ENCODE measurements at regions not wholly inside any gene's neighbourhood (a gene's known extent, or its start where the extent isn't known, plus 50 kb on each side); places are given as distances from the start of the nearest gene placed in this dataset.

DNA sequence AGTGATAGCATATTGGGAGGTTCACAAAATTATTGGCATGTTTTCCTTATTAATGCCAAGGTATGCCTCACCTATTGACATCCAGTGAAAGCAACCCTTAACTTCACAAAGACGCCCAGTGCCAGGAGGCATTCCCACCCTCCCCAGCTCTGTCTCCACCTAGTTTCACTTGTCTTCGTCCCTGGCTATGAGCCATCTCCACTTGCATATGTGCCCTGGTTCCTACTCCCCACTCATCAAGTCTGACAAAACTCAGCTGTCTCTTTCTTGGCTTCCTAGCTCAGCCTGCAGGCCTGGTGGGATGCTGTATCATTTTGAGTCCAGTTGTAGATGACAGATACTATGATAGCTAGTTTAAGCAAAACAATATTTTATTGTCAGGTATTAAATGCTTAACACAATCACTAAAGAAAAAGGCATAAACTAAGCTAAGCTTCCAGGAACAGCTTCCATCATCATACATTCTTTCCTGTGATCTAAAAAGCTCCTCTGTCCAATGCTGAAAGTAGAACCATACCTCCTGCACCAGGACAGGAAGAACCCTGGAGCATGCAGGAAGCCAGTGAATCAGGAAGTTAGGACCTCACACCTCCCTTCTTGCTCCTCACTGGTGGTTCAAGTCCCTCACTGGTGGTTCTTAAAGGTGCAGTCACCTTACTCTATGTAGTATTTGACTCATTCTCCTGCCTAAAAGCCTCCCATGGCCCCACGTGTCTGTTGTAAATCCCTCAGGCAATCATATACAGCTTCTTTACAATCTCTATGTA, 410.3 kb upstream of the RASGEF1B start:
- DNase-seq (ENCODE audit: low read depth), result no peak

DNA sequence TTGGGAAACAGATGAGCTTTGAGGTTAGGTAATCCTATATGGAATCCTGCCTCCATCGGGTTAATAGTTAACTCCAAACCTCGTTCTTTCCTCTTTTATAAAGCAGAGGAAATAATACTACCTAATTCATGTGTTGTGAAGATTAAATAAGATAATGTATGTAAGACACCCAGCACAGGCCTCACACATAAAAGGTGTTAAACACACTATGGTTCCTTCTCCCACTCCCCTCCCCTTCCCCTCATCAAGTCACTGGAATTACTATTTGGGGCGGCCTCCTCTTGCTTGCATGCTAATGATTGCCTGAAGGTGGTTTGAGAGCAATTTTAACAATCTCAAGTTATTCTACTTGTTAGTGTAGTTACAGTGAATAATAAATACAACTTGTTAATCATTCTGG, 404.4 kb upstream of the RASGEF1B start:
- no peak for DNase-seq (ENCODE audit: low read depth)

DNA sequence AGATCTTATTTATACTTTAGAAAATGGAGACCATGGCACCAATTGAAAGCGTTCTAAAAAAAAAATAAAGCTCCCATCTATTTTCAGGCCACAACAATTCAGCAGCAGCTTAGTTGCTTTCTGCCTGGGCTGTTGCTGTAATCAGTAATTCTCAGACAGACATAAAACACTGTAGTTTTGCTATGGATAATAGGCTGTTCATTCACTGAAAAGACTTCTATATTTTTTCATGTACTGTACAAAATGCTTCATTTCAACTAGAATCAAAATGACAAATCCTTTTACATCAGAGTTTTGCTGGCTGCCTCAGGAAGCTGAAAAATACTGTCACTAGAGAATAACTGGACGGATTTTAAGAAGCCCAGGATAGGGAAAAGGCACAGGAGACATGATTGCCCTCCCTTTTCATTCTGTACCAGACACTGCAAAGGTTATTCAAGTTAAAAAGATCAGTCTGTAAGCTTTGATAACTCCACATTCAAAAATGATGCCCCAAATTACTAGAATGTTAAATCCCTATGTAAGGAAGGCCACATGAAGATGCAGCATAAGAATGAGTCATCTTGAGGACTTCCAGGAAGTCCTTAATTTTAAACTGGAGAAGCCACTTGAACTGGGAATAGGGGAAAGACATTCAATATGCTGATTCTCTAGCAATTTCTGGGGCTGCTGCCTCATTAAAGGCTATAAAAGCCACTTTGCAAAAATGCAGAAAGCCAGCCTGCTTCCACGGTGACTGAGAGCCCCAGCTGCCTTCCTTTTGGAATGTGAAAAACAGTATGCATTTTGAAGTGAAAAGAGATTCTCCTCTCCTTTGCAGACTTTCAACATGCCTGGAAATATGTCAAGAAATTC, 403.2 kb upstream of the RASGEF1B start:
- no peak for DNase-seq (ENCODE audit: low read depth)

DNA sequence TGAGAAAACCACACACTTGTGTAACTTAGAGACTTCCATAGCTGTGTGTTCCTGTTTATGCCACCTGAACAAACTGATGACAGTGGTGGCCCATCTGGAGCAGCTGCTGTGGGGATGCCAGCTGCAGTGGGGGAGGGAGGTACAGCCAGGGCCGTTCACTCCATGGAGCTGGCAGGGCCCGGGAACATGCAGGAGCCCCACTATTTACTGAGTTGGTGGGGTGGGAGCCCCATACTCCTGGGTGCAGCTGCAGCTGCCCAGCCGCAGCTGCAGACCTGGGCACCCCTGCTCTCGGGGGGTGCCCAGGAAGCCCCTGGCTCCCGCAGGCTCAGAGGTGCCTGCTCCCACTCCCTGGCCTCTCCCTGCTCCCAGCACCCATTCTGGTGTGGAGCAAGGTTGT, 398.6 kb upstream of the RASGEF1B start:
- no peak for DNase-seq (ENCODE audit: low read depth)

DNA sequence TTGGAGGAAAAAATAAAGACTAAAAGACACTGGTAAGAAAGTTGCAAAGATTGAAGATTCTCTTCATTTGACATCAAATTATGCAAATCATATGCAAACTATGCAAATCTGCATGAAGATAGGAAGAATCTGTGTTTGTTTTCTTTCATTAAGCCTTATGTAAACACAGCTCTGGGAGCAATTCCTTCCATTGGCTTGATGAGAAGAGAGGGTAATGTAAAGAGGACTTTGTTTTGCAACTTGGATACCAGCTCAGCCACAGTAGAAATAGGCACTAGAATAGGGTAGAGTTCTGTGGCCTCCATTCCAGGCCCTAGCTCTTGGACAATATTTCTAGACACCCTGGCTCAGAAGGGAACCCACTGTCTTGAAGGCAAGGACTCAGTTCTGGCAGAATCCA, 388.4 kb upstream of the RASGEF1B start:
- DNase-seq (ENCODE audit: low read depth), result no peak

DNA sequence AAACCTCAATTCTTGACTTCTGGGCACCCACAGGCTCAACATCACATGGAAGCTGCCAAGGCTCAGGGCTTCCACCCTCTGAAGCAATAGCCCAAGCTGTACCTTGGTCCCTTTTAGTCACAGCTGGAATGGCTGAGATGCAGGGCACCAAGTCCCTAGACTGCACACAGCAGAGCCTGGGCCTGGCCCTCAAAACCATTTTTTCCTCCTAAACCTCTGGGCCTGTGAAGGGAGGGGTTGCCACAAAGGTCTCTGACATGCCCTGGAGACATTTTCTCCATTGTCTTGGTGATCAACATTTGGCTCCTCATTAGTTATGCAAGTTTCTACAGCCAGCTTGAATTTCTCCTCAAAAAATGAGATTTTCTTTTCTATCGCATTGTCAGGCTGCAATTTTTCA, 382.7 kb upstream of the RASGEF1B start:
- DNase-seq (ENCODE audit: low read depth), result no peak

DNA sequence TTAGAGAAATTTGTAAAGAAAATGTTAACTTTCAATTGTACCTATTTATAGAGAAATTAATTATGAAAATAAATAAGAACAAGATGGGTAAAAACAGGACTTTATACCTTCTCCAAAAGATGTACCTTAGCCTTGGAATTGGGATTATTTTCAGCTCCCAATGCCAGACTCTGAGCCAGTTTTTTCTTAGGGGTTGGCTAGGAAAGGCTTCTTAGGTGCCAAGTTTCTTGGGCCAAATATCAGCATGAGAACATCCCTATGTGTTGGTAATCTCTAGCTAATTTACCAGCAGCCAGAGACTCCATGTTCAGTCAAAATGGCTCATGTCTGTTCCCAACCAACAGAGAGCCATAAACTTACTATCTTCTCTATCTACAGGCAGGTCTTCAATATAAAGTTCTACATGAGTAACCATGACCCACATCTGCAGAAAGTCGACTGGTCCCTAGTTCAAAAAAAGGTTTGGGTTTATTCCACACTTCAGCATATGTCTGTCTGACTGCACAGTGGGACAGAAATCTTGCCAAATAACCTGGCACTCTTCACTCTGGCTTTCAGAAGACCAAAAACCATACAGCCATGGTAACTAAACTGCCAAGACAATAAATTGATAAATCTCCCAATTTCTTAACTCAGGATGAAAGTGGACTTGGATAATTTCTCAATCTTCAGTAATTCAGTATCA, 380.5 kb upstream of the RASGEF1B start:
- DNase-seq (ENCODE audit: low read depth), result no peak

DNA sequence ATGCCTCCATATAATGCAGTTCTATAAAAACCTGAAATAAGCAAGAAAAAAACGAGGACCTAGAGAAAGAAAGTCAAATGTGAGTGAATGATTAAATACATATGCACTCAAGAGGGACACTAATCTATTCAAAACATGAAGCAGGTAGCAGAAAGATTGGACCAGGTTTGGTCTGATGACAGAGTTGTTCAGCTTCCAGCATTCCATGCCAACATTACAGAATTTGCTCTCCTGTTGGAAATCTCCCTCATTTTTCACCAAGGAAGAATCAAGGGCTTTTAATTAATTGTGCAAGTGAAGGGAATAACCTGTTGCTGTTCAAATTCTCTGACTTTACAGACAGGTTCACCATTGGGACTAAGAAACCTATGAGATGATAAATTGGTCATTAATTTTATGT, 379.0 kb upstream of the RASGEF1B start:
- DNase-seq (ENCODE audit: low read depth), result no peak

DNA sequence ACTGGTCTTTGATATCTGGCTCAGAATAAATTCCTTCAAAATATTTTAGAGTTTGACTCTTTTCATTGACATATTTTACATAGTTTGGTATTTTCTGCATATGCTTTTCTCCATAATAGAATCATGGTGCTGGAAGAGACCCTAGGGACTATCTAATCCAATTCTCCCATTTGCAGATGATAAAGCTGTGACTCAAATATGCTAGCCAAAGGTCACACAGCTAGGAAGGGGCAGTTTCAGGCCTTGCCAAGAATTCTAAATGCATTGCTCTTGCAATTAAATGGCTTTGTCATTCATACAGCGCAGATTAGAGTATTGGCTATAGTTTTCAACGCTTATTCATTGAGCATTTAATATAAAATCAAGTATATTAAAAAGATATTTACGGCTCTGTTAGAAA, 374.1 kb upstream of the RASGEF1B start:
- DNase-seq (ENCODE audit: low read depth), result no peak

DNA sequence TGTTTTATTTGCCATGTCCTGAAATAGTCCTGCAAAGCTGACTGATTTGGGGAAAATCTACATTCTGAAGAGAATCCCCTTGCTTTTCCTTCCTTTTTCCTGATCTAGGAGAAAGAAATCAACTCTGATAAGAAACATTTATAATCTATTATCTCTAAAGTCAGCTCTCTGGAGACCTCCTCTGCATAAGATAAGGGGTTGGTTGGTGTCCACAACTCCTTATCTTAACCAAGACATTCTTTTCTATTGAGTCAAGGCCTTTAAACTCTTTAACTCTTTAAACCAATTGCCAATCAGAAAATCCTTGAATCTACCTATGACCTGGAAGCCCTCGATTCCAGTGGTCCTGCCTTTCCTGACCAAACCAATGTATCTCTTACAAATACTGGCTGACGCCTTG, 373.6 kb upstream of the RASGEF1B start:
- DNase-seq (ENCODE audit: low read depth), result no peak

DNA sequence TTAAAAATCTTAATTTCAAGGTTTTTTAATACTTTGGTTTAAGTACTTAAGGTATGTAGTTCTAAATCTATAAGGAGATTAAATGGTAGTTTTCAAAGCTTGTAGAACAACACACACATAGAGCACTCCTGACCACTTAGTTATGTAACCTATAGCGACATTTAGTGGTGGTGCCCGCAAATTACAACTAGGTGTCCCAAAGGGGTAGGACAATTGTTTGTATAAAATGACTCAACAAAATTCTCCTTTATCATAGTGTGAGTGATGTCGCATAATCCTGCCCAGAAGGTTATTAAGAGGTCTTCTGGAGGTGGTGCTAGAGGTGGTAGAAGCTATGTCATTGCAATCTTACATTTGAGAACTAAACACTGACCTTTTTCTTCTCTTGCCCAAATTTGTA, 373.0 kb upstream of the RASGEF1B start:
- no peak for DNase-seq (ENCODE audit: low read depth)

DNA sequence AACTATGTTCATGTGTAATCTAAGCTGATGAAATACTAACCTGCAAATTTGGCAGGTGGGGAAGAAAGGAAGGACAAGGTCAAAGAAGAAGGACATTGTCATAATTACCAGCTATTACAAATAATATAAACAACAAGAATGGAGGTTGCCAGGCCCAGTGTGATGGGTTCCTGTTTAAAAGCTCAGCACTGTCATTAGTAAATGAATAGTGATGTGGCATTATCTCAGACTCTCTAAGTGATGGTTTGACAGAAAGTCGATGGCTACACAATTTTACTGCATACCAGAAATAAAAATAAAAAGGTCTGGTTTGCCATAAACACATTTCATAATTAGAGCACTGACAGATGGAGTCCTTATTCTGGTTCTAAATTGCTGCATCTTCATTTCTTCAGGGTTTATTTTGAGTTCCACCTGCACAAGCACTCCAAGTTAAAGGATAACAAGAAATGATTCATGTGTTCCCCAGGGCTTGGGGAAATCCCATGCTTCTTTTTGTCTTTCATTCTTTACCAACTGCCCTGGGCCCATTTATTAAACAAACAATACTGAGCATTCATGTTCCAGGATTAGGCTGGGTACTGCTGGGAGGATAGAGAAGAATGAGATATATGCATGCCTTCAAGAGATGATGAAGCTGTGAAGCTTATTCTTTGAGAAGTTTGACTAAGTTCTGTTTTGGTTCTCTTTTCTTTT, 367.8 kb upstream of the RASGEF1B start:
- DNase-seq (ENCODE audit: low read depth), result no peak

DNA sequence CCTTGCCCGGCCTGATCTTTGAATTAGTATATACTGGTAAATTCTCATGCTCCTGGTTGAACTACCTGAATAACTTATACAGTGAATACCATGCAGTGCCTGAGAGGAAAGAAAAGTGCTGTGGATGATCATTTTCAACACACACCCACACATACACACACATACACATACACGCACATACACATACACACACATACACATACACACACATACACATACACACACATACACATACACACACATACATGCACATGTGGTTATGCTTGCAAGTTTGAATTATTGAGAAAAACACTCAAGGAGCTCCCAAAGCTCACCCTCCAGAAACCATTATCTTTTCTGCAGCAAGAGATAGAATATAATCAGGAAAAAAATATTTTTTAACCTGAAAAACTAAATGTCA, 366.9 kb upstream of the RASGEF1B start:
- no peak for DNase-seq (ENCODE audit: low read depth)

DNA sequence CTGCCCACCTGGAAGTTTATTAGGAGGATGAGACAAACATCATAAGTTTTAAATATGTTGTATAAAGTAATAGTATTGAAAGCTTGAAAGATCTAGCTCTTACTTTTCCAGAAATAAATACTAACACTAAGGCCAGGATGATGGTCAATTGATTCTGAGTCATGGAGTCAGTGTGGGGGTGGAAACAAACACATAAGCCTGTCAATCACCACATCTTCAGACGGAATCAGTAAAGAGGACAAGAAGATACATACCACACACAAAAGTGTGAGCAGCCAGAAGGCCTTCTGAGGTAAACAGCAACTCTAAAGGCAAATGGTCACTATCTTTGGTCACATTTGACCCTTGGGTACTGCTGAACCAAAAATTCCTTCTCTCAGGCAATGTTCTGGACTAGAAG, 365.0 kb upstream of the RASGEF1B start:
- no peak for DNase-seq (ENCODE audit: low read depth)

DNA sequence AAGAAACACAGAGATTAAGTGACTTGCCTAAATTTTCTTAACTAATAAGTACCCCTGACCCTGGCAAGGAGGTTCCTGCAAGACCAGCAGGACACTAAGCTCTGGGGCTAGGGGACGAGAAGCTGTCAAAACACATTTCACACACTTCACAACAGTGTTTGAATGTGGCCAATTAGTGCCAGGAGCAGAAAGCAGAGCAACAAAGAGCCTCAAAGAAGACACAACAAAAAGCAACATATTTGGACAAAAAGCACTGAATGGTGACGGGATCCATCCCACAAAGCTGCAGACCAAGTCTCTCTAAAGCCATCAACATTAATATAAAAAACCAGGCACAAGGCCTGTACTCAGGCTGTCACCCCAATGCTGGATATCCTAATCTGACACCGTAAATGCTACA, 361.9 kb upstream of the RASGEF1B start:
- DNase-seq (ENCODE audit: low read depth), result no peak

DNA sequence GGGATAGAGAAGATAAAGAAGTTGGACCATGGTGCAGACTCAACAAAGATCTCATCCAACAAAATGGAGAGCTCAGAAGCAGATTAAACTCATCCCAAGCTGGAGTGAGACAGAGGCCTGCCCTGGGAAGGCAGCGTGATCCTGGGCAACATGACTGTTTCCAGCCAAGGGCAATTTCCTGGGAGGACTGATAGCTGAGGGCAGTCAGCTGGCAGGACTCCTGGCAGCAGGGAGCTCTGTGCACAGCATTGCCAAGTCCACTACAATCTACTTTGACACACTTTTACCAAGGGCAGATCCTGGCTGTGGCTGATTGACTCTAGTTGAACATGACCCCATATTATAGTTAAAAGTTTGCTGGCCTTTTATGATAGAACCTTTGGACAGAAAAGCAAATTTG, 357.3 kb upstream of the RASGEF1B start:
- DNase-seq (ENCODE audit: low read depth), result no peak

DNA sequence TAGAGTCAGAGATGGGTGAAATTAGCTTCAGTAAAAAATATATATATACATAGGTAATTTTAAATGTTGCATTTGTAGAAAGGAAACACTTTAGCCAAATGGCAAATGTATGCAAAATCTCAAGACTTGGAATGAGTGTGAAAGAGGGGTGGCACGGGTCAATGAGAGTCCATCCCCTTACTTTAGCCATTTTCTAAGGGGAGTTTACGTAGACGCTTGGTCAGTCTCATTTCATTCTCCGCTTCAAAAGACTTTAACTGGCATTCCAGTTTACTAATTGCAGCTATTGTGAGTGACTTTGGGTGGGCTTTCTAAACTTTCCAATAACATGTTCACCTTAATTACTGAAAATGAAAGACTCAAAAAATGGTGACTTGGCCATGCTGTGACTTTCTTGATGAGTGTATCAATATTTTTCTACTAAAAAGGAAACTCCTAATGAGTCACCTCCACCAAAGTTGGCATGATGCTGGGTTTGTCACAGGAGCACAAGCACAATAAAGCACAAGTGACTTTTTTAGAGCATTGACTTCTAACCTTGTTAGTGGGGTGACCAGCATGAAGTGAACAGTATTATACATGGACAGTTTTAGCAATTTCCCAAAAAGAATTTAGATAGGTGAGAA, 356.0 kb upstream of the RASGEF1B start:
- DNase-seq (ENCODE audit: low read depth), result no peak

DNA sequence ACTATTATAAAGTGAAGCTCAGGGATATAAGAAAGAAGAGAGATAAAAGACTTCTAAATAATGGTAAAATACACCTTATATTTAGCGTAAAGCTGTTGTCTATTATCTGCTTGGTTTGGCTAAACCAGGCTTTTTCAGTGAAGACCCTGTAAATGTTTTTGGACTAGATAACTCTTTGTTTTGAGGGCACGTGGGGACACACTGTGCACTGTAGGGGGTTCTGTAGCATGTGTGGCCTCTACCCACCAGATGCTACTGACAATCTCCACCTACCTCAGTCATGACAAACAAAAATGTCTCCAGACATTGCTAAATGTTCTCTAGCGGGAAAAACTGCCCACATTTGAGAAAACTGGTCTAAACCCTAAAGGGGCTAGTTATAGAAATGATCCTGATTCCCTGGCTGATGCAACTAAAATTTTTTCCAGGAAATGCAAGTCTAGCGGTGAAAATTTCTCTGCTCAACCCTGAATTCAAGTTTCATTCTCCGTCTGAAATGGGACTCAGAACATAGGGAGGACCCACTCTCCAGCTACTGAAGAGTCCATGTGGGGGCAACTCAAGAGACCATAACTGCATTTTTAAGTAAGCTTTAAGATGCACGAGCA, 355.2 kb upstream of the RASGEF1B start:
- no peak for DNase-seq (ENCODE audit: low read depth)

DNA sequence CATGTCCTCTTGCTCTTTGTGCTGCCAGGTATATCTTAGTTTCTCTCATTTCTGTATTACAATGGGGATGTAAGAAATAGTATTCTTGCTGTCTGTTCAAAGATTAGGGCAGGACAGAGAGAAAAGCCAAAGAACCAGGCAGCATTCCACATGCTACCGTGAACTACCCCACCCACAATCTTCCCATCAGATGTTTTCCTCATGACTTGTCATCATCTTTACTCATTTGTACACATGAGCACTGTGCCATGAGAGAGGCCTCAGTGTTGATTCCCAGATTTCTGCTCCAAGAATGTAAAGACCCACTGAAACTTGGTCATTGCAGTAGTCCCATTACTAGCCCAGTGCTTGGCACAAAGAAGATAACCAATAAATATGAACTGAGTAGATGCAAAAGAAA, 354.6 kb upstream of the RASGEF1B start:
- DNase-seq (ENCODE audit: low read depth), result no peak

DNA sequence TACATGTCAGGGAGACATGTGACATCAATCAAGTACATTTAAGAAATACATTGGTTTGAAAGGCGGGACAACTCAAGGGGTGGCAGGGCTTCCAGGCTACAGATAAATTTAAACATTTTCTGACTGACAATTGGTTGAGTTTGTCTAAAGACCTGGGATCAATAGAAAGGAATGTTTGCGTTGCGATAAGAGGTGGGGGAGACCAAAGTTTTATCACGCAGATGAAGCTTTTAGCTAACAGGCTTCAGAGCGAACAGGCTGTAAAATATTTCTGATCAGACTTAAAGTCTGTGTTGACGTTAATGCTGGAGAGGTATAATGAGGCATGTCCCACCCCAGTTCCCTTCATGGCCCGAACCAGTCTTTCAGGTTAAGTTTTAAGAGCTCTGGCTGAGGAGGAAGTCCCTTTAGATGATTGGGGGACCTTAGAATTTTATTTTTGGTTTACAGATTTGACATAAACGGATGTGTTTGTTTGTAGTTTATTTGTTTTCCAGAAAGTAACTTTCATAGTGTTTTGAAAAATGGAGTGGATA, 346.7 kb upstream of the RASGEF1B start:
- DNase-seq (ENCODE audit: low read depth), result no peak
